Panc1 (cell line): ENCODE measurements at regions not wholly inside any gene's neighbourhood (a gene's known extent, or its start where the extent isn't known, plus 50 kb on each side); places are given as distances from the start of the nearest gene placed in this dataset.

Source experiments
- ATAC-seq: fragments of 200-7000 bp; cut with Tn5 transposase; 2 replicates; pipeline ENCODE4 v1.9.1; 2020; ENCODE audit warnings: mild to moderate bottlenecking, moderate library complexity
- BruUV-seq: library from RNA; stranded (reverse); fragments of 400-500 nt; replicated peaks from 2 replicates; lab custom pipeline; 2021; lab: Mats Ljungman, UMichigan
- CTCF ChIA-PET: fragments of 300-600 bp; sonication (Branson Sonifier 250); formaldehyde crosslinking; loops from one replicate; lab custom pipeline; 2022; ENCODE audit warnings: antibody characterized with exemption; lab: Charles Lee
- POLR2A ChIA-PET: fragments of 300-600 bp; sonication (Branson Sonifier 250); formaldehyde crosslinking; loops from one replicate; lab custom pipeline; 2022; ENCODE audit warnings: antibody characterized with exemption; lab: Charles Lee
- DNase-seq: peaks from one replicate; pipeline ENCODE4 v3.0.0-alpha.2; 2010; ENCODE audit warnings: low read depth, low spot score
- H3K27ac ChIP-seq: 2 replicates; pipeline ENCODE4 v1.5.1; 2011; ENCODE audit warnings: mild to moderate bottlenecking, low read length, inconsistent platforms
- H3K27me3 ChIP-seq: fragments of 200-500 bp; sonication (Bioruptor generic); 2 replicates; pipeline ENCODE4 v1.6.0; 2014; ENCODE audit warnings: low read length, inconsistent platforms; ENCODE audit not compliant: control insufficient read depth, insufficient read depth
- H3K36me3 ChIP-seq: fragments of 200-500 bp; sonication (Bioruptor generic); 2 replicates; pipeline ENCODE4 v1.5.1; 2014; ENCODE audit warnings: inconsistent platforms, mild to moderate bottlenecking, low read length, moderate library complexity; ENCODE audit not compliant: control insufficient read depth, insufficient read depth
- H3K4me1 ChIP-seq: 2 replicates; pipeline ENCODE4 v1.5.1; 2011; ENCODE audit warnings: inconsistent platforms, mild to moderate bottlenecking, low read length, moderate library complexity; ENCODE audit not compliant: control insufficient read depth, insufficient read depth
- H3K4me3 ChIP-seq, 2 experiments: 2 replicates each; pipeline ENCODE4 v1.5.1; 2011 to 2012; ENCODE audit warnings: low read depth in 2 of 2, low read length in 2 of 2, mild to moderate bottlenecking in 2 of 2, inconsistent platforms in 1 of 2, moderate library complexity in 1 of 2
- H3K9me3 ChIP-seq: fragments of 200-500 bp; sonication (Bioruptor generic); 2 replicates; pipeline ENCODE4 v1.5.1; 2014; ENCODE audit warnings: low read depth, mild to moderate bottlenecking, inconsistent platforms, low read length, moderate library complexity; ENCODE audit not compliant: control insufficient read depth, insufficient read depth
- POLR2AphosphoS5 ChIP-seq: IDR thresholded peaks from 2 replicates; pipeline ENCODE4 v1.6.1; 2012; ENCODE audit warnings: mild to moderate bottlenecking, low read depth, low read length, moderate library complexity
- SIN3A ChIP-seq: IDR thresholded peaks from 2 replicates; pipeline ENCODE4 v1.6.1; 2012; ENCODE audit warnings: low read depth, mild to moderate bottlenecking, low read length, moderate library complexity, borderline replicate concordance; ENCODE audit not compliant: insufficient read depth
- TCF7L2 ChIP-seq: IDR thresholded peaks from 2 replicates; pipeline ENCODE4 v1.6.1; 2011; ENCODE audit warnings: mild to moderate bottlenecking, low read depth, low read length, inconsistent platforms
- in situ Hi-C: cut with HindIII; loops from 2 replicates; pipeline ENCODE4 v1.10.0; 2016; ENCODE audit warnings: low sequenced_read_pairs, low pct_unique_long_range_greater_than_20kb
- intact Hi-C: fragments of 100-400 bp; cut with micrococcal nuclease; formaldehyde crosslinking; loops from one replicate; pipeline ENCODE4 v1.10.0; 2022; ENCODE audit not compliant: unreplicated experiment
- TF ChIP-seq, protein P1 (sequence below), 2 experiments: IDR thresholded peaks; 2 replicates each; pipeline ENCODE4 v1.6.1; 2011 to 2012; ENCODE audit warnings: low read depth in 2 of 2, control low read depth in 1 of 2, low read length in 1 of 2, mild to moderate bottlenecking in 1 of 2, moderate library complexity in 1 of 2; ENCODE audit not compliant: insufficient read depth in 1 of 2
- TF ChIP-seq, protein P2 (sequence below): fragments of 450-650 bp; IDR thresholded peaks from 2 replicates; pipeline ENCODE4 v1.5.1; 2017; ENCODE audit warnings: mild to moderate bottlenecking

DNA sequence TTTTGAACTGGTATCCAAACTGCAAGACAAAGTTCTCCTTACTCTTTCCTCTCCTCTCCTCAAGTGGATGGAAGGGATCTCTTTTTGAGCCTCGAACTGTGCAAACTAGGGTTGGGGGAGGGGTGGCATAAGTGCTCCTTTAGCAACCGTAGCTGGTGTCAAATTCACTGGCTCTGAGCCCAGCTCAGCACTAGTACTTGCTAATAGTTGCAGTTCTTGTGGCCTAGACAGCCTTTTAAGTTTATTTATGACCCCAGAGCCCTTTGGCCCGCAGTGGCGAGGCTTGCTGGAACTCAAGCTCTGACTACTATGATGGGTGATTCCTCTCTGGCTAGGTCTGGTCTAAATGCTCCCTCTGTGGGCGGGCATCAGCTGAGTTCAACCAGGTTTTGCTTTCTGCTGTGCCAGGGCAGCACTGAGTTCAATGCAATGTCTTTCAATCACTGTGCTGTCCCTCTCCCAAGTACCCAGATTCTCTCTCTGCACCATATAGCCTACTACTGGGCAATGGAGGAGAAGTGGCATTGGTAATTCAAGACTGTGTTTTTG is 528.4 kb upstream of the SYT4 start:
- Histone ChIP-seq H3K4me3 (no peak overlapping the region), H3K27ac (no peak overlapping the region), H3K9me3 (no peaks in the 10 kb centered on the region), H3K27me3 (no peaks in the 10 kb centered on the region), H3K4me1 (no peaks in the 10 kb centered on the region), H3K36me3 (no peaks in the 10 kb centered on the region)
- TF ChIP-seq TCF7L2 (no peak), SIN3A (no peak), POLR2AphosphoS5 (no peak)
- TF ChIP-seq, protein P1, sequence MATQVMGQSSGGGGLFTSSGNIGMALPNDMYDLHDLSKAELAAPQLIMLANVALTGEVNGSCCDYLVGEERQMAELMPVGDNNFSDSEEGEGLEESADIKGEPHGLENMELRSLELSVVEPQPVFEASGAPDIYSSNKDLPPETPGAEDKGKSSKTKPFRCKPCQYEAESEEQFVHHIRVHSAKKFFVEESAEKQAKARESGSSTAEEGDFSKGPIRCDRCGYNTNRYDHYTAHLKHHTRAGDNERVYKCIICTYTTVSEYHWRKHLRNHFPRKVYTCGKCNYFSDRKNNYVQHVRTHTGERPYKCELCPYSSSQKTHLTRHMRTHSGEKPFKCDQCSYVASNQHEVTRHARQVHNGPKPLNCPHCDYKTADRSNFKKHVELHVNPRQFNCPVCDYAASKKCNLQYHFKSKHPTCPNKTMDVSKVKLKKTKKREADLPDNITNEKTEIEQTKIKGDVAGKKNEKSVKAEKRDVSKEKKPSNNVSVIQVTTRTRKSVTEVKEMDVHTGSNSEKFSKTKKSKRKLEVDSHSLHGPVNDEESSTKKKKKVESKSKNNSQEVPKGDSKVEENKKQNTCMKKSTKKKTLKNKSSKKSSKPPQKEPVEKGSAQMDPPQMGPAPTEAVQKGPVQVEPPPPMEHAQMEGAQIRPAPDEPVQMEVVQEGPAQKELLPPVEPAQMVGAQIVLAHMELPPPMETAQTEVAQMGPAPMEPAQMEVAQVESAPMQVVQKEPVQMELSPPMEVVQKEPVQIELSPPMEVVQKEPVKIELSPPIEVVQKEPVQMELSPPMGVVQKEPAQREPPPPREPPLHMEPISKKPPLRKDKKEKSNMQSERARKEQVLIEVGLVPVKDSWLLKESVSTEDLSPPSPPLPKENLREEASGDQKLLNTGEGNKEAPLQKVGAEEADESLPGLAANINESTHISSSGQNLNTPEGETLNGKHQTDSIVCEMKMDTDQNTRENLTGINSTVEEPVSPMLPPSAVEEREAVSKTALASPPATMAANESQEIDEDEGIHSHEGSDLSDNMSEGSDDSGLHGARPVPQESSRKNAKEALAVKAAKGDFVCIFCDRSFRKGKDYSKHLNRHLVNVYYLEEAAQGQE (IDR thresholded peaks at IDR 0.05; ENCODE audit: insufficient read depth in 1 of 2, low read depth in 2 of 2, low read length in 1 of 2) = no peak
- TF ChIP-seq, protein P2, sequence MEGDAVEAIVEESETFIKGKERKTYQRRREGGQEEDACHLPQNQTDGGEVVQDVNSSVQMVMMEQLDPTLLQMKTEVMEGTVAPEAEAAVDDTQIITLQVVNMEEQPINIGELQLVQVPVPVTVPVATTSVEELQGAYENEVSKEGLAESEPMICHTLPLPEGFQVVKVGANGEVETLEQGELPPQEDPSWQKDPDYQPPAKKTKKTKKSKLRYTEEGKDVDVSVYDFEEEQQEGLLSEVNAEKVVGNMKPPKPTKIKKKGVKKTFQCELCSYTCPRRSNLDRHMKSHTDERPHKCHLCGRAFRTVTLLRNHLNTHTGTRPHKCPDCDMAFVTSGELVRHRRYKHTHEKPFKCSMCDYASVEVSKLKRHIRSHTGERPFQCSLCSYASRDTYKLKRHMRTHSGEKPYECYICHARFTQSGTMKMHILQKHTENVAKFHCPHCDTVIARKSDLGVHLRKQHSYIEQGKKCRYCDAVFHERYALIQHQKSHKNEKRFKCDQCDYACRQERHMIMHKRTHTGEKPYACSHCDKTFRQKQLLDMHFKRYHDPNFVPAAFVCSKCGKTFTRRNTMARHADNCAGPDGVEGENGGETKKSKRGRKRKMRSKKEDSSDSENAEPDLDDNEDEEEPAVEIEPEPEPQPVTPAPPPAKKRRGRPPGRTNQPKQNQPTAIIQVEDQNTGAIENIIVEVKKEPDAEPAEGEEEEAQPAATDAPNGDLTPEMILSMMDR = no peak
- BruUV-seq = no TSS peak
- DNase-seq (no peak), ATAC-seq (no peak)
- POLR2A ChIA-PET = no interaction called here
- CTCF ChIA-PET = no interaction called here
- in situ Hi-C loops = no loop called here
- intact Hi-C loops = no loop called here

GRCh38 chr18:43812627-43813026 is 535.3 kb upstream of the SYT4 start:
- no peak for DNase-seq
- in situ Hi-C loops (no loop called here), intact Hi-C loops (no loop called here)
- ATAC-seq = no peak
- TF ChIP-seq, protein P1 (IDR thresholded peaks at IDR 0.05; ENCODE audit: insufficient read depth in 1 of 2, low read depth in 2 of 2, low read length in 1 of 2) = no peak
- TF ChIP-seq, protein P2 = no peak
- no peak for TF ChIP-seq TCF7L2
- no peak for TF ChIP-seq SIN3A
- TF ChIP-seq POLR2AphosphoS5 = no peak
- POLR2A ChIA-PET = no interaction called here
- Histone ChIP-seq H3K9me3 (no peaks in the 10 kb centered on the region), H3K4me3 (no peak overlapping the region), H3K36me3 (no peaks in the 10 kb centered on the region), H3K27ac (no peak overlapping the region), H3K4me1 (no peaks in the 10 kb centered on the region), H3K27me3 (no peaks in the 10 kb centered on the region)
- no TSS peak for BruUV-seq
- CTCF ChIA-PET = no interaction called here
